ENCODE measurements at regions not wholly inside any gene's neighbourhood (a gene's known extent, or its start where the extent isn't known, plus 50 kb on each side); places are given as distances from the start of the nearest gene placed in this dataset.

DNA sequence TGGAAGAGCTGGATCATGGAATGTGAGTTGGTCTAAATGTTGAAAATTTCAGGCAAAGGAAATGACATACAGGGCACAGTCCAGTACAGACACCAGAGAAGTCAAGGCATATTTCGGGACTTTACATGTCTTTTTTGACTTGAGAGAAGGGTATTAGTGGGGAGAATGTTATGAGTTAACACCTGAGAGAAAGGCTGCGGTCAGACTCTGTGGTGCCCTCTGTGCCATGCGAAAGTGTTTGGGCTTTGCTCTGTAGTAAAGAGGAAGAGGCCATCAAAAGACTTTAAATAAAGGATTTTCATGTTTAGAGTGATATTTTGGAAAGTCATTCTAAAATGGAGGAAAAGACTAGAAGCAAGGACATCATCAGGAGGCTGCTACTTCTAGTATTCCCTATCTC is 607.4 kb downstream of the CCSER2 start:
- Histone ChIP-seq H3K9me3 (ENCODE audit: insufficient read depth, low read depth, low read length) (peaks cover 4% of the 10 kb centered on the region), H3K27ac (ENCODE audit: low read depth, low read length) (no peak overlapping the region), H3K4me3 (ENCODE audit: insufficient read depth, low read depth, low read length) (no peak overlapping the region), H3K9ac (ENCODE audit: low read length) (no peak overlapping the region), H2AFZ (ENCODE audit: low read depth, low read length) (no peak overlapping the region), H3K27me3 (ENCODE audit: insufficient read depth, low read length) (no peaks in the 10 kb centered on the region), H3K4me1 (ENCODE audit: insufficient read depth, low read length) (no peaks in the 10 kb centered on the region), H4K20me1 (ENCODE audit: insufficient read depth, low read length) (no peaks in the 10 kb centered on the region), H3K79me2 (ENCODE audit: insufficient read depth, low read length) (no peaks in the 10 kb centered on the region), H3K4me2 (ENCODE audit: low read length) (no peak overlapping the region), H3K36me3 (ENCODE audit: insufficient read depth, low read length) (no peaks in the 10 kb centered on the region)
- Mint-ChIP-seq H3K27me3 (ENCODE audit: low read depth, unreplicated experiment) (no peaks in the 10 kb centered on the region), H3K4me3 (ENCODE audit: unreplicated experiment) (no peak overlapping the region), H3K36me3 (ENCODE audit: low read depth, unreplicated experiment) (no peaks in the 10 kb centered on the region), H3K9me3 (ENCODE audit: unreplicated experiment) (peaks cover 2% of the 10 kb centered on the region), H3K27ac (ENCODE audit: unreplicated experiment) (no peak overlapping the region), H3K4me1 (ENCODE audit: low read depth, unreplicated experiment) (no peaks in the 10 kb centered on the region)
- TF ChIP-seq, protein P1, sequence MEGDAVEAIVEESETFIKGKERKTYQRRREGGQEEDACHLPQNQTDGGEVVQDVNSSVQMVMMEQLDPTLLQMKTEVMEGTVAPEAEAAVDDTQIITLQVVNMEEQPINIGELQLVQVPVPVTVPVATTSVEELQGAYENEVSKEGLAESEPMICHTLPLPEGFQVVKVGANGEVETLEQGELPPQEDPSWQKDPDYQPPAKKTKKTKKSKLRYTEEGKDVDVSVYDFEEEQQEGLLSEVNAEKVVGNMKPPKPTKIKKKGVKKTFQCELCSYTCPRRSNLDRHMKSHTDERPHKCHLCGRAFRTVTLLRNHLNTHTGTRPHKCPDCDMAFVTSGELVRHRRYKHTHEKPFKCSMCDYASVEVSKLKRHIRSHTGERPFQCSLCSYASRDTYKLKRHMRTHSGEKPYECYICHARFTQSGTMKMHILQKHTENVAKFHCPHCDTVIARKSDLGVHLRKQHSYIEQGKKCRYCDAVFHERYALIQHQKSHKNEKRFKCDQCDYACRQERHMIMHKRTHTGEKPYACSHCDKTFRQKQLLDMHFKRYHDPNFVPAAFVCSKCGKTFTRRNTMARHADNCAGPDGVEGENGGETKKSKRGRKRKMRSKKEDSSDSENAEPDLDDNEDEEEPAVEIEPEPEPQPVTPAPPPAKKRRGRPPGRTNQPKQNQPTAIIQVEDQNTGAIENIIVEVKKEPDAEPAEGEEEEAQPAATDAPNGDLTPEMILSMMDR (IDR thresholded peaks at IDR 0.05; ENCODE audit: insufficient read depth, low read depth, low read length) = no peak
- TF ChIP-seq EZH2 (IDR thresholded peaks at IDR 0.05; ENCODE audit: insufficient read depth, low read length) = no peak
- no peak for FAIRE-seq
- no peak for DNase-seq (ENCODE audit: low read depth)

DNA sequence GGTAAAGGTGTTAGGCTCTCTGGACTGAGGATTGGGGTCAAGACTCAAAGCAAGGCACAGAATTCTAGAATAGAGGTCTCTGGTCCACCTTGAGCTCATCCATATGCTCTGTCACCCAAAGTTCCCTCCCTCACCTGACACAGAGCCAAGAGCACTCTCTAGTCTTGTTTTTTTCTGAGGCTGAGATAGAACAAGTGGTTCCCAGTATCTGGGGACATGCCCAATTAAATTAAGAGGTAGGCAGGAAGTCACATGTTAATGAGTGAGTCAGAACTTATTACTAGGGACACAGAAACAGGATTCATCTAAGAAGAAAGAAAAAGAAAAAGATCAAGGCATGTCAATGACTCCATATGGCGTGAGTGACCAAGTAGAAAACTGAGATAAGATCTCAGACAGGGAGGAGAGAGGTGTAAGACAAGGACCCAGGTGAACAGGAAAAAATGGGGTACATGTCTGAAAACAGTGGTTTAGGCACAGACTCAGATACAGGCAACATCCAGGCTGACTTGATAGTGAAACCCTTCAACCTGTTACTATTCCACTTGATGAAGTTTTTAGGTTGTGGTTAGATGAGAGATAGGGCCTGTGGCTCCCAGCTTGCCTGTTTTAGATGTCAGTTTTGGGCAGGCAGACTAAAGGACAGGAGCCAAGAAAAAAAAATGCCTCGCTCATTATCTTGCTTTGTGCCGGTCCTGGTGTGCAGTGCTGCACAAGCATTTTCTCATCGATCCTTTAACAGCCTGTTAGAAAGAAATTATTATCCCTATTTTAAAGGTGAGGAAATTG is 609.9 kb downstream of the CCSER2 start:
- H3K27me3 ChIP-seq (ENCODE audit: insufficient read depth, low read length) = no peaks in the 10 kb centered on the region
- no peaks in the 10 kb centered on the region for H3K4me1 Mint-ChIP-seq (ENCODE audit: low read depth, unreplicated experiment)
- H3K36me3 Mint-ChIP-seq (ENCODE audit: low read depth, unreplicated experiment) = no peaks in the 10 kb centered on the region
- H3K9ac ChIP-seq (ENCODE audit: low read length) = no peak overlapping the region
- H3K27ac Mint-ChIP-seq (ENCODE audit: unreplicated experiment) = no peak overlapping the region
- H3K9me3 ChIP-seq (ENCODE audit: insufficient read depth, low read depth, low read length) = peaks cover 4% of the 10 kb centered on the region
- H3K27me3 Mint-ChIP-seq (ENCODE audit: low read depth, unreplicated experiment) = no peaks in the 10 kb centered on the region
- no peak overlapping the region for H2AFZ ChIP-seq (ENCODE audit: low read depth, low read length)
- TF ChIP-seq, protein P1 (IDR thresholded peaks at IDR 0.05; ENCODE audit: insufficient read depth, low read depth, low read length) = no peak
- no peak for TF ChIP-seq EZH2 (IDR thresholded peaks at IDR 0.05; ENCODE audit: insufficient read depth, low read length)
- no peaks in the 10 kb centered on the region for H3K36me3 ChIP-seq (ENCODE audit: insufficient read depth, low read length)
- H3K4me1 ChIP-seq (ENCODE audit: insufficient read depth, low read length) = no peaks in the 10 kb centered on the region
- H3K79me2 ChIP-seq (ENCODE audit: insufficient read depth, low read length) = no peaks in the 10 kb centered on the region
- H3K4me2 ChIP-seq (ENCODE audit: low read length) = no peak overlapping the region
- H3K9me3 Mint-ChIP-seq (ENCODE audit: unreplicated experiment) = no peaks in the 10 kb centered on the region
- H4K20me1 ChIP-seq (ENCODE audit: insufficient read depth, low read length) = no peaks in the 10 kb centered on the region
- FAIRE-seq (no peak), DNase-seq (ENCODE audit: low read depth) (no peak)
- H3K27ac ChIP-seq (ENCODE audit: low read depth, low read length) = no peak overlapping the region
- no peak overlapping the region for H3K4me3 ChIP-seq (ENCODE audit: insufficient read depth, low read depth, low read length)
- H3K4me3 Mint-ChIP-seq (ENCODE audit: unreplicated experiment) = no peak overlapping the region

DNA sequence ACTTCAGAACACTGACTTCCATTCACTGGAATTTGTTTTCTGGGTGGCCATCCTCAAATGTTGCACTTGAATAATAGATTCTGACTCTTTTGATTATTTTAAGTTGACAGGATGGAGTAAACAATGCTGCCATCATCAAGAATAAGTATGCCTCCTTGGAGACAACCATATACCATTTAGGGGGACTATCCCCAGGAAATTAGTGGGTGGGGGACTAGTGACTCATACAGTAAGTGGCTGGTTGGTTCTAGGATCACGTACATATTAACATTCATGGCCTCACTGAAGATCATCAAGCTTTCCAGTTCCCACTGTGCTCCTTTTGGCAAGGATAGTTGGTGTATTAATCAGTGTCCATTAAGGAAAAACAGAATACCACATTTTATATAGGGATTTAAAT is 615.2 kb downstream of the CCSER2 start:
- no peaks in the 10 kb centered on the region for H3K27me3 Mint-ChIP-seq (ENCODE audit: low read depth, unreplicated experiment)

More for the DNA sequence above, 615.2 kb downstream of the CCSER2 start:
- Histone ChIP-seq H3K79me2 (ENCODE audit: insufficient read depth, low read length) (no peaks in the 10 kb centered on the region), H3K9ac (ENCODE audit: low read length) (no peak overlapping the region), H4K20me1 (ENCODE audit: insufficient read depth, low read length) (no peaks in the 10 kb centered on the region), H3K4me1 (ENCODE audit: insufficient read depth, low read length) (no peaks in the 10 kb centered on the region), H3K27me3 (ENCODE audit: insufficient read depth, low read length) (no peaks in the 10 kb centered on the region), H3K27ac (ENCODE audit: low read depth, low read length) (no peak overlapping the region), H3K4me3 (ENCODE audit: insufficient read depth, low read depth, low read length) (no peak overlapping the region), H3K36me3 (ENCODE audit: insufficient read depth, low read length) (no peaks in the 10 kb centered on the region), H3K9me3 (ENCODE audit: insufficient read depth, low read depth, low read length) (no peaks in the 10 kb centered on the region), H3K4me2 (ENCODE audit: low read length) (no peak overlapping the region), H2AFZ (ENCODE audit: low read depth, low read length) (no peak overlapping the region)
- DNase-seq (ENCODE audit: low read depth) = no peak
- H3K9me3 Mint-ChIP-seq (ENCODE audit: unreplicated experiment) = peaks cover 2% of the 10 kb centered on the region
- H3K4me3 Mint-ChIP-seq (ENCODE audit: unreplicated experiment) = no peak overlapping the region
- no peak for FAIRE-seq
- no peak overlapping the region for H3K27ac Mint-ChIP-seq (ENCODE audit: unreplicated experiment)
- no peak for TF ChIP-seq EZH2 (IDR thresholded peaks at IDR 0.05; ENCODE audit: insufficient read depth, low read length)
- TF ChIP-seq, protein P1 (IDR thresholded peaks at IDR 0.05; ENCODE audit: insufficient read depth, low read depth, low read length) = no peak
- H3K36me3 Mint-ChIP-seq (ENCODE audit: low read depth, unreplicated experiment) = no peaks in the 10 kb centered on the region
- H3K4me1 Mint-ChIP-seq (ENCODE audit: low read depth, unreplicated experiment) = no peaks in the 10 kb centered on the region
